H9 (cell line): ENCODE measurements at regions not wholly inside any gene's neighbourhood (a gene's known extent, or its start where the extent isn't known, plus 50 kb on each side); places are given as distances from the start of the nearest gene placed in this dataset.

Experiments used
- DNase-seq: peaks from one replicate; pipeline ENCODE4 v3.0.0-alpha.2; 2017
- H2AFZ ChIP-seq: one replicate; pipeline ENCODE4 v1.6.1; 2013; ENCODE audit warnings: mild to moderate bottlenecking, low read length, control low read depth, moderate library complexity
- H2AK5ac ChIP-seq: 2 replicates; pipeline ENCODE4 v1.6.1; 2013; ENCODE audit warnings: low read length, control low read depth, mixed read lengths; ENCODE audit not compliant: insufficient read length
- H2BK120ac ChIP-seq: one replicate; pipeline ENCODE4 v1.6.1; 2013; ENCODE audit warnings: low read depth, mild to moderate bottlenecking, low read length, control low read depth, inconsistent platforms; ENCODE audit not compliant: poor library complexity, severe bottlenecking
- H2BK12ac ChIP-seq: 2 replicates; pipeline ENCODE4 v1.6.1; 2013; ENCODE audit warnings: low read length, control low read depth, mixed read lengths, low read depth; ENCODE audit not compliant: insufficient read length
- H2BK15ac ChIP-seq: 2 replicates; pipeline ENCODE4 v1.6.1; 2013; ENCODE audit warnings: low read depth, low read length, control low read depth
- H2BK20ac ChIP-seq: one replicate; pipeline ENCODE4 v1.6.1; 2013; ENCODE audit warnings: low read depth, mild to moderate bottlenecking, low read length, control low read depth, inconsistent platforms; ENCODE audit not compliant: poor library complexity, severe bottlenecking
- H2BK5ac ChIP-seq: 2 replicates; pipeline ENCODE4 v1.6.1; 2013; ENCODE audit warnings: low read length, control low read depth, mixed read lengths; ENCODE audit not compliant: insufficient read length
- H3K14ac ChIP-seq: 2 replicates; pipeline ENCODE4 v1.6.1; 2013; ENCODE audit warnings: low read length, control low read depth; ENCODE audit not compliant: insufficient read depth
- H3K18ac ChIP-seq: 2 replicates; pipeline ENCODE4 v1.6.1; 2013; ENCODE audit warnings: low read depth, mild to moderate bottlenecking, mixed read lengths, low read length, control low read depth; ENCODE audit not compliant: insufficient read length
- H3K23ac ChIP-seq: 2 replicates; pipeline ENCODE4 v1.6.1; 2013; ENCODE audit warnings: low read length, control low read depth, mixed read lengths, low read depth; ENCODE audit not compliant: insufficient read length
- H3K23me2 ChIP-seq: 2 replicates; pipeline ENCODE4 v1.6.1; 2013; ENCODE audit warnings: low read depth, mild to moderate bottlenecking, mixed read lengths, low read length, control low read depth; ENCODE audit not compliant: insufficient read length, poor library complexity, severe bottlenecking
- H3K27ac ChIP-seq: 2 replicates; pipeline ENCODE4 v1.5.1; 2013; ENCODE audit warnings: low read length, control low read depth, mixed read lengths, low read depth; ENCODE audit not compliant: insufficient read length
- H3K27me3 ChIP-seq: 2 replicates; pipeline ENCODE4 v1.6.1; 2013; ENCODE audit warnings: low read length, control low read depth, inconsistent platforms; ENCODE audit not compliant: insufficient read depth
- H3K4ac ChIP-seq: 2 replicates; pipeline ENCODE4 v1.6.1; 2013; ENCODE audit warnings: low read depth, mild to moderate bottlenecking, control low read depth, inconsistent platforms, low read length, moderate library complexity
- H3K4me1 ChIP-seq: 2 replicates; pipeline ENCODE4 v1.6.1; 2013; ENCODE audit warnings: low read length, control low read depth, inconsistent platforms; ENCODE audit not compliant: insufficient read depth
- H3K4me2 ChIP-seq: 2 replicates; pipeline ENCODE4 v1.6.1; 2013; ENCODE audit warnings: low read length, control low read depth, mixed read lengths; ENCODE audit not compliant: insufficient read length, insufficient read depth
- H3K56ac ChIP-seq: 2 replicates; pipeline ENCODE4 v1.6.1; 2013; ENCODE audit warnings: low read depth, mild to moderate bottlenecking, mixed read lengths, low read length, control low read depth; ENCODE audit not compliant: insufficient read length
- H3K79me1 ChIP-seq: 2 replicates; pipeline ENCODE4 v1.6.1; 2013; ENCODE audit warnings: low read depth, mild to moderate bottlenecking, moderate library complexity, low read length, control low read depth, inconsistent platforms; ENCODE audit not compliant: insufficient read depth, poor library complexity, severe bottlenecking
- H3K79me2 ChIP-seq: 2 replicates; pipeline ENCODE4 v1.6.1; 2013; ENCODE audit warnings: low read length, control low read depth, inconsistent platforms; ENCODE audit not compliant: insufficient read depth
- H3K9ac ChIP-seq: 2 replicates; pipeline ENCODE4 v1.6.1; 2013; ENCODE audit warnings: low read length, control low read depth, mixed read lengths; ENCODE audit not compliant: insufficient read length; ENCODE audit errors: extremely low read depth
- H3K9me3 ChIP-seq: one replicate; pipeline ENCODE4 v1.6.1; 2013; ENCODE audit warnings: low read depth, low read length, inconsistent platforms; ENCODE audit not compliant: control insufficient read depth
- H3T11ph ChIP-seq: one replicate; pipeline ENCODE4 v1.6.1; 2013; ENCODE audit warnings: mild to moderate bottlenecking, low read length, control low read depth, inconsistent platforms
- H4K20me1 ChIP-seq: one replicate; pipeline ENCODE4 v1.6.1; 2013; ENCODE audit not compliant: control insufficient read depth, insufficient read length, insufficient read depth
- H4K5ac ChIP-seq: 2 replicates; pipeline ENCODE4 v1.6.1; 2013; ENCODE audit warnings: low read depth, mild to moderate bottlenecking, mixed read lengths, low read length, control low read depth; ENCODE audit not compliant: insufficient read length
- H4K8ac ChIP-seq: replicated peaks from 2 replicates; pipeline ENCODE4 v1.6.1; 2013; ENCODE audit warnings: low read length, control low read depth, mixed read lengths, low read depth; ENCODE audit not compliant: insufficient read length
- H4K91ac ChIP-seq: 2 replicates; pipeline ENCODE4 v1.6.1; 2013; ENCODE audit warnings: low read depth, mild to moderate bottlenecking, moderate library complexity, mixed read lengths, low read length, control low read depth; ENCODE audit not compliant: insufficient read length
- H3K27ac Mint-ChIP-seq, 3 experiments: 2 replicates in 2 of 3; 3 replicates in 1 of 3; pipeline ENCODE4 v1.8.0; 2020 to 2021; ENCODE audit warnings: mixed read lengths in 3 of 3, mild to moderate bottlenecking in 1 of 3, moderate library complexity in 1 of 3
- H3K27me3 Mint-ChIP-seq: 2 replicates; pipeline ENCODE4 v1.8.0; 2021; ENCODE audit warnings: low read depth, mild to moderate bottlenecking, moderate library complexity, mixed read lengths
- H3K36me3 Mint-ChIP-seq, 3 experiments: 2 replicates in 2 of 3; 3 replicates in 1 of 3; pipeline ENCODE4 v1.8.0; 2020 to 2021; ENCODE audit warnings: low read depth in 3 of 3, mixed read lengths in 3 of 3; ENCODE audit not compliant: insufficient read depth in 1 of 3
- H3K4me1 Mint-ChIP-seq, 2 experiments: 2 replicates each; pipeline ENCODE4 v1.8.0; 2020; ENCODE audit warnings: mixed read lengths in 2 of 2
- H3K4me3 Mint-ChIP-seq, 2 experiments: 2 replicates in 1 of 2; 3 replicates in 1 of 2; pipeline ENCODE4 v1.8.0; 2020 to 2021; ENCODE audit warnings: mild to moderate bottlenecking in 2 of 2, mixed read lengths in 2 of 2, moderate library complexity in 1 of 2
- H3K9me3 Mint-ChIP-seq, 2 experiments: 2 replicates in 1 of 2; 3 replicates in 1 of 2; pipeline ENCODE4 v1.8.0; 2020; ENCODE audit warnings: mild to moderate bottlenecking in 2 of 2, mixed read lengths in 2 of 2, moderate library complexity in 1 of 2
- WGBS: extraction: QIAGEN DNeasy Blood & Tissue Kit; methylation state at CpG from one replicate; pipeline ENCODE4 v1.1.7; 2013; ENCODE audit warnings: missing lambda C conversion rate, low lambda C conversion rate, mixed read lengths; ENCODE audit not compliant: insufficient read length; ENCODE audit errors: extremely low coverage; 5-methylcytosine and 5-hydroxymethylcytosine counted together
- TF ChIP-seq, protein P1 (sequence below): fragments of 200-600 bp; sonication (generic); conservative IDR thresholded peaks from 3 replicates; pipeline ENCODE4 v1.8.0; 2021; ENCODE audit warnings: antibody characterized with exemption, mild to moderate bottlenecking

- Histone ChIP-seq H2AK5ac (no peak overlapping the region), H4K20me1 (no peaks in the 10 kb centered on the region), H3K23me2 (no peaks in the 10 kb centered on the region), H3K4me1 (peaks cover 2% of the 10 kb centered on the region; the same call in 1 of the 2 replicates), H2BK12ac (no peak overlapping the region), H2BK120ac (no peak overlapping the region), H4K5ac (no peak overlapping the region), H3K23ac (no peak overlapping the region), H3K4me2 (no peak overlapping the region), H3K18ac (no peak overlapping the region), H2BK15ac (no peak overlapping the region), H3K56ac (no peak overlapping the region), H4K91ac (no peak overlapping the region), H2BK5ac (no peak overlapping the region), H2BK20ac (no peak overlapping the region), H3K27ac (no peak overlapping the region), H3K79me1 (no peaks in the 10 kb centered on the region), H3K79me2 (no peaks in the 10 kb centered on the region), H2AFZ (no peak overlapping the region), H3K9me3 (no peaks in the 10 kb centered on the region), H3K9ac (no peak overlapping the region), H3K14ac (no peak overlapping the region), H3K4ac (no peak overlapping the region), H3T11ph (no peak overlapping the region), H3K27me3 (no peaks in the 10 kb centered on the region), H4K8ac (no peak overlapping the region)
- Mint-ChIP-seq H3K36me3 (no peaks in the 10 kb centered on the region; a peak in 1 of 7 replicates), H3K27me3 (no peaks in the 10 kb centered on the region), H3K4me3 (no peak overlapping the region), H3K27ac (no peak overlapping the region), H3K9me3 (no peaks in the 10 kb centered on the region), H3K4me1 (peaks cover 11 to 13% of the 10 kb centered on the region in 2 experiments)
- WGBS = no CpG with 5 or more reads among the region's 2 CpGs
- no peak for DNase-seq
- TF ChIP-seq, protein P1, sequence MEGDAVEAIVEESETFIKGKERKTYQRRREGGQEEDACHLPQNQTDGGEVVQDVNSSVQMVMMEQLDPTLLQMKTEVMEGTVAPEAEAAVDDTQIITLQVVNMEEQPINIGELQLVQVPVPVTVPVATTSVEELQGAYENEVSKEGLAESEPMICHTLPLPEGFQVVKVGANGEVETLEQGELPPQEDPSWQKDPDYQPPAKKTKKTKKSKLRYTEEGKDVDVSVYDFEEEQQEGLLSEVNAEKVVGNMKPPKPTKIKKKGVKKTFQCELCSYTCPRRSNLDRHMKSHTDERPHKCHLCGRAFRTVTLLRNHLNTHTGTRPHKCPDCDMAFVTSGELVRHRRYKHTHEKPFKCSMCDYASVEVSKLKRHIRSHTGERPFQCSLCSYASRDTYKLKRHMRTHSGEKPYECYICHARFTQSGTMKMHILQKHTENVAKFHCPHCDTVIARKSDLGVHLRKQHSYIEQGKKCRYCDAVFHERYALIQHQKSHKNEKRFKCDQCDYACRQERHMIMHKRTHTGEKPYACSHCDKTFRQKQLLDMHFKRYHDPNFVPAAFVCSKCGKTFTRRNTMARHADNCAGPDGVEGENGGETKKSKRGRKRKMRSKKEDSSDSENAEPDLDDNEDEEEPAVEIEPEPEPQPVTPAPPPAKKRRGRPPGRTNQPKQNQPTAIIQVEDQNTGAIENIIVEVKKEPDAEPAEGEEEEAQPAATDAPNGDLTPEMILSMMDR = no peak
Observed at GRCh38 chr1:79196211-79196610, 189.7 kb upstream of the ADGRL4 start.
